Ascending aorta (tissue), 2 donors: ENCODE measurements at regions not wholly inside any gene's neighbourhood (a gene's known extent, or its start where the extent isn't known, plus 50 kb on each side); places are given as distances from the start of the nearest gene placed in this dataset.

Source experiments
- DNase-seq, 2 donors: peaks; one replicate each; pipeline ENCODE4 v3.0.0-alpha.2; 2019; ENCODE audit warnings: low spot score in 2 of 2
- H3K27ac ChIP-seq, 2 donors: fragments of 200-600 bp; sonication (generic); one replicate each; pipeline ENCODE4 v1.5.1; 2016 to 2017; ENCODE audit warnings: mild to moderate bottlenecking in 1 of 2
- H3K27me3 ChIP-seq: fragments of 200-600 bp; sonication (generic); one replicate; pipeline ENCODE4 v1.5.1; 2017
- H3K36me3 ChIP-seq, 2 donors: fragments of 200-600 bp; sonication (generic); one replicate each; pipeline ENCODE4 v1.5.1; 2016
- H3K4me1 ChIP-seq, 2 donors: fragments of 200-600 bp; sonication (generic); one replicate each; pipeline ENCODE4 v1.5.1; 2016 to 2017; ENCODE audit warnings: mild to moderate bottlenecking in 1 of 2
- H3K4me3 ChIP-seq, 2 donors: fragments of 200-600 bp; sonication (generic); one replicate each; pipeline ENCODE4 v1.5.1; 2016 to 2017; ENCODE audit warnings: mild to moderate bottlenecking in 1 of 2
- H3K9me3 ChIP-seq, 2 donors: fragments of 200-600 bp; sonication (generic); one replicate each; pipeline ENCODE4 v1.5.1; 2016
- CTCF ChIP-seq, 3 experiments: fragments of 200-600 bp in 2 of 3; fragments of 450-650 bp in 1 of 3; sonication (generic) in 2 of 3; IDR thresholded peaks; one replicate each; pipeline ENCODE4 v1.5.1; 2016 to 2019; ENCODE audit warnings: antibody characterized with exemption in 3 of 3, mild to moderate bottlenecking in 1 of 3, moderate library complexity in 1 of 3
- intact Hi-C: fragments of 100-400 bp; cut with DNase I; formaldehyde crosslinking; loops from one replicate; pipeline ENCODE4 v1.15.1; 2023

GRCh38 chr1:14392859-14393365 is 205.6 kb upstream of the KAZN start:
- no peaks in the 10 kb centered on the region for H3K36me3 ChIP-seq
- DNase-seq = no peak
- no peaks in the 10 kb centered on the region for H3K9me3 ChIP-seq
- no peaks in the 10 kb centered on the region for H3K27me3 ChIP-seq
- no peaks in the 10 kb centered on the region for H3K4me1 ChIP-seq
- no peak for TF ChIP-seq CTCF (IDR thresholded peaks at IDR 0.05)
- no peak overlapping the region for H3K27ac ChIP-seq
- no peak overlapping the region for H3K4me3 ChIP-seq
- intact Hi-C loops = no loop called here

GRCh38 chr1:14396100-14396499 is 202.4 kb upstream of the KAZN start:
- H3K4me1 ChIP-seq = no peaks in the 10 kb centered on the region
- H3K36me3 ChIP-seq = no peaks in the 10 kb centered on the region
- H3K4me3 ChIP-seq = no peak overlapping the region
- no peaks in the 10 kb centered on the region for H3K27me3 ChIP-seq
- TF ChIP-seq CTCF (IDR thresholded peaks at IDR 0.05) = no peak
- no peak overlapping the region for H3K27ac ChIP-seq
- intact Hi-C loops = no loop called here
- H3K9me3 ChIP-seq = no peaks in the 10 kb centered on the region
- no peak for DNase-seq

- peaks cover 0 to 2% of the 10 kb centered on the region in 2 donors for H3K9me3 ChIP-seq
- no peaks in the 10 kb centered on the region for H3K4me1 ChIP-seq
- no peak for DNase-seq
- intact Hi-C loops = no loop called here
- H3K4me3 ChIP-seq = no peak overlapping the region
- H3K36me3 ChIP-seq = no peaks in the 10 kb centered on the region
- no peak overlapping the region for H3K27ac ChIP-seq
- no peak for TF ChIP-seq CTCF (IDR thresholded peaks at IDR 0.05)
- no peaks in the 10 kb centered on the region for H3K27me3 ChIP-seq
Observed at GRCh38 chr1:14403961-14404645, 194.4 kb upstream of the KAZN start.

GRCh38 chr1:14404862-14405301 is 193.6 kb upstream of the KAZN start:
- Histone ChIP-seq H3K36me3 (no peaks in the 10 kb centered on the region), H3K27me3 (no peaks in the 10 kb centered on the region), H3K4me3 (no peak overlapping the region), H3K4me1 (no peaks in the 10 kb centered on the region), H3K27ac (no peak overlapping the region), H3K9me3 (peaks cover 0 to 2% of the 10 kb centered on the region in 2 donors)
- no peak for TF ChIP-seq CTCF (IDR thresholded peaks at IDR 0.05)
- intact Hi-C loops = no loop called here
- no peak for DNase-seq

GRCh38 chr1:14412235-14412634 is 186.2 kb upstream of the KAZN start:
- no peaks in the 10 kb centered on the region for H3K36me3 ChIP-seq
- TF ChIP-seq CTCF (IDR thresholded peaks at IDR 0.05) = no peak
- no peaks in the 10 kb centered on the region for H3K4me1 ChIP-seq
- intact Hi-C loops = no loop called here
- H3K27me3 ChIP-seq = no peaks in the 10 kb centered on the region
- H3K9me3 ChIP-seq = no peaks in the 10 kb centered on the region
- DNase-seq = no peak
- H3K27ac ChIP-seq = no peak overlapping the region
- H3K4me3 ChIP-seq = no peak overlapping the region
